NCI-H82 treated with DMSO at 0.1 percent for 48 hours (cell line): ENCODE measurements at regions not wholly inside any gene's neighbourhood (a gene's known extent, or its start where the extent isn't known, plus 50 kb on each side); places are given as distances from the start of the nearest gene placed in this dataset.
"Not testable (repeated sequence)": the region's sequence is repeated elsewhere in the genome, so short reads cannot be mapped to it uniquely, and the experiment has no call there.

Experiments
- DNase-seq: peaks from one replicate; lab custom pipeline; 2025; ENCODE audit not compliant: unreplicated experiment; lab: John Stamatoyannopoulos, UW

DNA sequence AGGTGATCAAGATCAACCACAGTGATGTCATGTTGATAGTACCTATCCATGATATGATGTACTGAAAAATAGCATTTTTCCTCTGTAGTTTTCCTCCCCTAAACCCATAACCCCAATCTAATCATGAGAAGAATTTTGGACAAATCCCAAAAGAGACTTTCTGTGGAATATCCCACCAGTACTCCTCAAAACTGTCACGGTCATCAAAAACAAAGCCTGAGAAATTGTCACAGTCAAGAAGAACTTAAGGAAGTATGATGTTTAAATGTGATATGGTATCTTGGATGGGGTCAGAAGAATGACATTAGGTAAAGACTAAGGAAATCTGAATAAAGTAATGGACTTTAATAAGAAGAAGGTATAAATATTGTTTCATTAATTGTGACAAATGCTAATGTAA is 248.8 kb downstream of the RMST start:
- DNase-seq, result no peak

DNA sequence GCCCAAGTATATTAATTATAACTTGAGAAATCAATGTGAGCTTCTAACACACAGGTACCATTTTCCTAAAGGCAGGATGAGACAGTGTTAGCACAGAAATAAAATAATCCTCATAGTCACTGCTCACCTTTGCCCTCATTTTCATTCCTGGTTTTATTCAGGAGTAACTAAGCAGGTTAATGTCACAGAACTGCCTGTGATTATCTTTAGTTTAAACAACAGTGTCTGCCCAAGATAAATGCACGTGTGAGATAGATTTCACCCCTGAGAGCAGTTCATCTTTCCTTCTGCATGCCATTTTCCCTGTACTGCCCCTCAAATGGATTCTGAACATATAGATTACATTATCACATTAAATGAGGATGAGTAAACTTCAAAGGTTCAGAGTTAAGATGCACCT is 250.7 kb downstream of the RMST start:
- no peak for DNase-seq

DNA sequence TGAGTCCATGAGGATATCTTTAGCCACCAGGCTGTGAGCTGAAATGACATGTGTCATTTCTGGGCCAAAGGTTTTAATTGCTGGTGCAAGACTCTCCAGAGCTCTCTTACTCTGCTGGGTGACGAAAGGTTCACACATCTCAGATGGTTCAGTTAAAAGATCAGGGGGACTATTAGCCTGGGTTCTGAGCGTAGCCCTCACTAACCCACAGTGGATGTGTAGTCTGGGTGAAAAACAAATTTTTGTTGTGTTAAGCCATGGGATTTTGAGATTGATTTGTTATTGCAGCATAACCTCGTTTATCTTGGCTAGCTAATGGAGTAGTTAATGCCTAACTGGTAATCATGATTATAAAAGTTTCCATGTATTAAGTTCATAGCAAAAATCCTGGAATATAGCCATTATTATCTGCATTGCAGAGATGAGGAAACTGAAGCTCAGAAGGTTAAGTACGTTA is 251.5 kb downstream of the RMST start:
- no peak for DNase-seq

DNA sequence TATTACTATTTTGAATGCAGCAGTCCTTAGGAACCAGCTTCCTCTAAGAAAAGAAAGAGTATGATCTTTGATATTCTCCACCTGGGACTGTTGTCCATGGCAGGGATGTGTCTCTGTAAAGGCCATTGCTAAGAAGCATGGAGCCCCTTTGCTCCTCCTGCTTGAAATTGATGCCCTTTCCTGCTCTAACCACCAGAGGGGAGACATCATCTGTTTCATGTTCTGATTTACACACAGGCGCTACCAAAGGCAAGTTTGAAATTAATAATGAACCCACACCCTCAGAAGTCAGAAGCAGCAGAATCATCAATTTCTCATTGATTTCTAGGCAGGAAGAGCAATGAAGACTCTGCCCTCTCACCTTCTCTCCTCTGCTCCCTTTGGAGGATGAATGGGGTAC is 253.8 kb downstream of the RMST start:
- DNase-seq, result no peak

DNA sequence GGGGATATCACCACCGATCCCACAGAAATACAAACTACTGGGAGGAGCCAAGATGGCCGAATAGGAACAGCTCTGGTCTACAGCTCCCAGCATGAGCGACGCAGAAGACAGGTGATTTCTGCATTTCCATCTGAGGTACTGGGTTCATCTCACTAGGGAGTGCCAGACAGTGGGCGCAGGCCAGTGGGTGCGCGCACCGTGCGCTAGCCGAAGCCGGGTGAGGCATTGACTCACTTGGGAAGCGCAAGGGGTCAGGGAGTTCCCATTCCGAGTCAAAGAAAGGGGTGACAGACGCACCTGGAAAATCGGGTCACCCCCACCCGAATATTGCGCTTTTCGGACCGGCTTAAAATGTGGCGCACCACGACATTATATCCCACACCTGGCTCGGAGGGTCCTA is 261.2 kb downstream of the RMST start:
- DNase-seq, result not testable (repeated sequence)

DNA sequence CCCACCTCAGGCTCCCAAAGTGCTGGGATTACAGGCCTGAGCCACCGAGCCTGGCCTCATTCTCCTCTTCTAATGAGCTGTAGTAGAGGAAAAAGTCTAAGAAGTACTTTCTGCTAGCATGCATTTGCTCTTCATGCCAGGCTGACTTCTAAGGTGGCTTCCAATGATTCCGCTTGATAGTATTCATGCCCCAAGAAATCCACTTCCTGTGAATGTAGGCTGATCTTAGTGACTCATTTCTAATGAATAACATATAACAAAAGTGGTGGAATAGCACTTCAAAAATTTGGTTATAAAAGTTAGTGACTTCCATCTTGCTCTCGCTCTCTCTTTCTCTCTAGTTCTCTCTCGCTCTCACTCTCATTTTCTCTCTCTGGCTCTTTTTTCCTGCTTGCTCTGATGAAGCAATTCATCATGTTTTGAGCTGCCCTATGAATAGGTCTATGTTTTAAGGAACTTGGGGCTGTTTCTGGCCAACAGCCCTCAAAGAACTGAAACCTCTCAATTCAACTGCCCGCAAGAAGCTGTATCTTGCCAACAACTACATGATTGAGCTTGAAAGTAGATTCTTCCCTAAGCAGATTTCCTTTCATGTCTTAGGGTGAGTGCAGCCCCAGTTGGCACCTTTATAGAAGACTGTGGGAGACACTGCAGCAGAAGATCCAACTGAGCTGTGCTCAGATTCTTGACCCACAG is 282.9 kb downstream of the RMST start:
- DNase-seq, result no peak

DNA sequence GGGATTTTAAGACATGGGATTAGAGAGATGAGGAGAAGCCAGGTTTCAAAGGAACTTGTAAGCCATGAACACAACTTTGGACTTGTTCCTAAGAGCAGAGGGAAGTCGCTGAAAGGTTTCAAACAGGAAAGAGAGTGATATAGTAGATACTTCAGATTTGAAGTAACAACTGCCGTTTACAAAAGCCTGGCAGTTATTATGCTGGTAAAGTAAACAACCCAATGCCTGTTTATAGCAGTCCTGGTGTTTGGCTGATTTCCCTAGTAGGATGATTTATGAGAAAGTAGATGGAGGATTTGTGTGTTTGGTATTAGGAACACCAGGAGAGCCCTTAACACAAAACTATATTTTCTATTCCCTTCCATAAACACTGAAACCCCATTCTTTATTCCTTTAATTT is 285.7 kb downstream of the RMST start:
- no peak for DNase-seq

DNA sequence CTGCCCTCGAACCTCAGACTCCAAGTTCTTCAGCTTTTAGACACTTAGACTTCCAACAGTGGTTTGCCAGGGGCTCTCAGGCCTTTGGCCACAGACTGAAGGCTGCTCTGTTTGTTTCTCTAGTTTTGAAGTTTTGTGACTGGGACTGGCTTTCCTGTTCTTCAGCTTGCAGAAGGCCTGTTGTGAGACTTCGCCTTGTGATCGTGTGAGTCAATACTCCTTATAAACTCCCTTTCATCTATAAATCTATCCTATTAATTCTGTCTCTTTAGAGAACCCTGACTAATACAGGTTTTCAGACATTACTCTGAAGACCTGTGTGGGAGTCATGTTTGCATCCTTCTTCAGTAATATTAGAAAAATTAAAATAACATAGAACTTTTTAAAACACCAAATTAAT is 289.1 kb downstream of the RMST start:
- no peak for DNase-seq

DNA sequence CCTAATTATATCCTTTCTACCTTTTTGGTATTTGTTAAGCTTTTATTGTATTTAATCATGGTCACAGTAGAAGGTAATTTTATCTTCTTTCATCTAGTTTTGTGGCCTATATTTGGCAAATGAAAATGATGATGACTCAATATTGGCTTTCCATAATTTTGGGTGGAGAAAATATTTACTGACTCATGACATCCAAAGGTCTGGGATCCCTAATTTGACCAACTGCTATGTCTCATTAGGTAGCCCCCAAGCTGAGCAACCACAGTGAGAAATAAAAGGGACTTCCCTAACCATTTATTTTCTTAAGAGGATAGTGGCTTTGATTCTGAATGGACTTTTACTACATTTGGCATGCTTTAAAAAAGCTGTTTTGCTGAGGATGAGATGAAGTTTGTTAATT is 289.5 kb downstream of the RMST start:
- no peak for DNase-seq

DNA sequence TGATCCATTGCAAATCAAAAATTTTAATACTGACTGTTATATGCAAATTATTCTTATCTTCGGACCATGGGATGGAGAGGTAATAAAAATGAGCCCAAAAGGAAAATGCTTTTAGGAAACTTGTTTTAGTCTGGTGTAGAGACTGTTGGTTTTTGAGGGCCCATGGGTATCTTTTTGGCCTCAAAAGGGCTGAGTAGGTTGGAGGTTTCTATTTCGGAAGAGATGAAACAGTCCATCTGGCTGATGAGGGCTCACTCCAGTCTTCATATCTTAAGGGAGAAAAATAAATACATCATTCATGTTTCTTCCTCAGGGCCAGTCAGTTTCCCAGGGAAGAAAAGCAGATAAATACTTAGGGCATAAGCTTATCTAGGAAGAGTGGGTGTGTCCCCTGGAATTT is 290.7 kb downstream of the RMST start:
- no peak for DNase-seq

DNA sequence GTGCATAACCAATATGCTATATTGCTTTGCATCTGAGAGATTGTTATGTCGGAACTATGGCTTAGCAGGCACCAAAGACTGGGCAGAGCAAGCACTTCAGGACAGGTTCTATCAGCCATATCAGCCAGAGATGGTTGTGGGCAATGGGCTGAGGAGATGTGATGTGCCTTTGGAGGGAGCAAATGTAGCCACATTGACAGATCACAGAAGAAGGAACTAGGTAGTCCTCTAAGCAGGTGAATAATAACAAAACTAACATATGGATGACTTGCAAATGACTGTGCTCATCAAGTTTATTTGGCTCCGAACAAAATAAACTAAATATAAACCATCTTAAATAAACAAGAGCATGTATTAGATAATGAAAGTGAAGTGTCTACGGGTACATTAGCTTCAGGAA is 291.7 kb downstream of the RMST start:
- DNase-seq, result no peak

DNA sequence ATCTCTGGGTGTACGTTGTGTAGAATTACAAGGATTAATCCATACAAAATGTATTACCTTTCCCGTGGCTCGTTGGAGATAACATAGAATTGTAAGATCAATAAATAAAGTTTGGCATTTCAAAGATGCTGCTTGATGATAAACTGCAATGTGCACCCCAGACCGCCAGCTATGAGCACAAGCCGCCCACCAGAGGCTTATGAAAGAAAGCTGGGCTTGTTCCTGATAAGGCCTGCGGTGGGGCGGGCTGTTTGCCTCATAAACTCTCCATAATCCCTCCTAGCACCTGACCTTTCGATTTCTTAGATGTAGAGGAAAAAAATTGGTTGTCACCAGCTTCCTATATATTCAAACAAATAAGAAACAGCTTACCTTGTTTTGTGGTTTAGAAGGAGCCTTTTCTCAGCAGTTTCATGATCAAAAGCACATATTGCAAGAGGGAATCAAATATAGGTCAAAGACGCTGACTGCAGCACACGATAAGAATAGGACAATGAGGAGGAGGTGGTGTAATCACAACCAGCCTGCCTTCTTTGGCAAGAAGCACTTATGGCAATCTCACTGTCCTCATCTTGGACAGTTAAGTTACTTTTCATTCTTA is 293.6 kb downstream of the RMST start:
- DNase-seq, result no peak

DNA sequence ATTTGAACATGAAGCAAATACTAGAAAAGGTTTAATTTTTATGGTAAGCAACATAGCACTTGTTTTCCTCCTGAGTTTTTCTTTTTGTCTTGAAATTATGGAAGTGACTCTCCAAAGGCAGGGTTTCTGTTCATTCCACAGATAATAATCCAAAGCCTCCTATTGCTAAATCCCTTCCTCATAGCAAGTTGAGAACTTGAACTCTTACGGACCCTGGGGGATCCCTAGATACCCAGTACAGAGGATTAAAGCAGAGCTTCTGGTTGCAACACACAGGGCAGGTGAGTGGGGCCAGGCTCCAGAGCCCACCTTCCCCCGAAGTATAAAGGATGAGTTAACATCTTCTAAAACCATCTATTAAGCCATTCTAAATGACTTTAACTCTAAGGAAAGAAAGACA is 294.1 kb downstream of the RMST start:
- DNase-seq, result no peak

DNA sequence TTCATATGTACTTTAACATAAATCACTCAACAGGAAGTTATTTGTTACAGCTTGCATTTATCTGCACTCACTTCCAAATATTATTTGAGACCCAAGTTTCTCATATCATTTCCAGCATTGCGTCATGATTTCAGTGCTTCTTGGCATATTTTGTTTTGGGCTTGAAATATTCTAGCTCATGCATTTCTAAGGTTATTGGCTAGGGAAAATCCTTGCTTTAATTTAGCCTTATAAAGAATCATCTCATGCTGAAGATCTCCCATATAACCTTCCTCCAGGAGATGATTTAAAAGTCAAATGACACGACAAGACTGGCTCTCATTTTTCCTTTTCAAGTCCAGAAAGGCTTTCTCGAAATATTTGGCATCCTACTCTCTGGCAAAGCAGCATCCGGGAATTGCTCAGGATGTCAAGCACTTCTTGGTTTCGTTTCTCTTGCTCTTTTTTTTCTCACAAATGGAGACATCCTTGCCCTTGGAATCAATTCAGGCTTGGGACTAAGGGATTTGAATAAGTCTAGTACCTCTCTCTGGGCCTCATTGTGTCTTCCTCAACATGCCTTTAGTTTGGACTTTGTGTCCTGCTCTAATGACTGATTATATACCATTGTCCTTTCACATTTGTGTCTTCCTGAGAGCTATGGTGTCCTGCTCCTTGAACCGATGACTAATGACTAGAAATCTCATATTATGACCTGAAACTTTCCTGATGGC is 295.0 kb downstream of the RMST start:
- no peak for DNase-seq

DNA sequence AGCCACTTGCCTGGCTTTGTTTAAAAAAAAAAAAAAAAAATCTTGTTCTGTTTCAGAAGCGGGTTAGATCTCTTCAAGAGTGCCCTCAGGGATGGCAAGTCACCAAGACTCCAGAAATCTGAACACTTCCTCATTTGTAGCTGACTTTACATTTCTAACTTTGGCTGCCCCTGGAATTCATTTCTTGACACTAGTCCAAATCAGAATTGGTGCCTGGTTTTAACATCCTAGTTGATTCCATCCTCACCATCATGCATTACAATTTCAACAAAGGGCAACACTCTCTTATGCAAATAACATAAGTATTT is 295.5 kb downstream of the RMST start:
- no peak for DNase-seq

DNA sequence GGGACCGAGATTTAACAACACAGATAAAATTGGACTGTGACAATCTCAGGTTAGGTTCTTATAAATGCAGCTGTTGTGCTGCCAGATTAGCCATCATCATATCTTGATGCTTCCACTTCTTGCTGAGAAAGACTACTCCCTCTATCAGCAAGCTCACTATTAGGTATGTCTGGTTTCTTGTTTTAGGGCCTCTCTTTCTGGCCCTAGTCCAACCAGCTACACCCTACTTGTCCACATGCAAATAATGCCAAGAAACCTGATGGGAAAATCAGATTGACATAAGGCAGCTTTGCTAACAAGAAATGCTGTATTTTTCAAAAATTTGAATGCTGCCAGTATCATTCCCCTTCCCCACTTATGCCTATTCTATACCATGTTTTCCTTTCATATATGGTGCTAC is 296.0 kb downstream of the RMST start:
- DNase-seq, result no peak

DNA sequence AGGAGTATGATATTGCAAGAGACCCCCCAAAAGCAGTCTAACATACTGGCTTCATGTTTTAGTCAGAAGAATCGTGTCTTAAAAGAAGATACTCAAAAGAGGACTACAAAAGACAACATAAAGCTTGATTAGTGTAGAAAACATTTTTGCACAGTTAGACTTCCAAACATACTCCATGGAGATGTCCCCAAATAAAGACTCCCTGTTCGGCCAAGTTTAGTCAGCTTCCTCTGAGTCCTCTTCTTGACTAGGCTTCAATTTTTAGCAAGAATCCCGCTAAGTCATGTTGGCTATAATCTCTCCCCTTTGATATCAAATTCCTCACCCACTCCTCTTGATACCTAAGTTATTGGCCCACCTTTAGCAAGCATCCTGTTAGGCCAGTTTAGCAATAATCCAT is 298.0 kb downstream of the RMST start:
- DNase-seq, result no peak

DNA sequence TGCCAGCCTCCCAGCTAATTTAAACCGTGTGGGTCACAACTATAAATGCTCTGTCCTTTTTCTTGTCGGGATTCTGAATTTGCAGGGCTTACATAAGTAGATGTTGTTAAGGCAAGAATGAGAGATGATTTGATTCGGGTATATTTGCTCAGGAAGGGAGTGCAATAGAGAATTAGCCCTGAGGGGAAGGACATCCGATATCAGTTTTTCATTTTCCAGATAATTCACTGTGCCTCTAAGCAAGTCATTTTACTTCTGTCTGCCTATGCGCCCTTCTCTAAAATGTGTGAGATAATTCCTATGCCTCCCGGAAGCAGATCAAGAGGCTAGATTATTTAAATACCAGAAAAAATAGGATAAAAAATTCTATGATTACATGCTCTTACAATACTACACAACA is 300.5 kb downstream of the RMST start:
- no peak for DNase-seq

DNA sequence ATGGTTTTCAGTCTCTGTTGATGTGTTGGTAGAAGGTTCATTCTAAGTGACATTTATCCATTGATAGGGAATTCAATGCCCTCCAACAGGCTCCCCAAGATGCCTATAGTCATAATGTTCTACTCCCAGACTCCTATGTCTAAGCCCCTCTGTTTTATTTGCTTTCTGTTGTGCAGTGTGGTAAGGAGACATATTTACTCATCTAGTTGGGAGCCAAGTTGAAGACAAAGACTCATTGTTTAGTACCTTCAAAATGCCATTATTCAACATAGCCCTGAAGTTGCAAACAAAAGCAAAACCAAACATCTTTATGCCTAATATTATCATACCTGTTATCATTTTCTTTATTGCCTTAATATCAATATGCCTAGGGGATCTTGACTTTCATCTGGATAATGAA is 302.1 kb downstream of the RMST start:
- no peak for DNase-seq

DNA sequence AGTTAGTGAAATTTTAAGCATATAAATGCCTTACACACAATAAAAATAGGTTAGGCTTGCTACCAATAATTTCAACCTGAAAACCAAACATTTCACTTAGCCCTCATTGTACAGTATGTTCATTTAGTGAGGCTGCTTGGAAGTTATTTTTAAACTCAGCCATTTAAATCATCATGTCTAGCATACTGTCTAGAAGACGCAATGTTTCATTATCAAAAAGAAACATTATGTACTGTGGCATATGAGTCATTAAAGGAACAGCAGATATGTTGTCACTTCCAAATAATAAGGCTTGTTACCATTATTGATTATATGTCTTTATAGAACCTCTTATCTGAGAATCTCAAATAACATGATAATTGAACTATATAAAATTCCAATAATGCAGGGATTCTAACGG is 304.7 kb downstream of the RMST start:
- no peak for DNase-seq

DNA sequence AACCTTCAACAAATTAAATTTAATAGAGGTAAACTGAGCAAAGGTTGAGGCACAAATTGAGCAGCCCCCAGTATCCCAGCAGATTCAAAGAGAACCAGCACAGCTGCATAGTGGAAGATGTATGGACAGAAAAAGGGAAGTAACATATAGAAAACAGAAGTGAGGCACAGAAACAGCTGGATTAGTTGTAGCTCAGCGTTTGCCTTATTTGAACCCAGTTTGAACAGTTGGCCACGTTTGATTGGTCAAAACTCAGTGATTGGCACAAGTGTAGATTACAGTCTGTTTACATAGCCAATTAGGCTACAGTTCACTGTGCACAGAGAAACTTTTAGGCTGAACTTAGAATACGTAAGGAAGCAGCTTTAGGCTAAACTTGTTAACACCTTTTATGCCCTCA is 315.5 kb downstream of the RMST start:
- no peak for DNase-seq

DNA sequence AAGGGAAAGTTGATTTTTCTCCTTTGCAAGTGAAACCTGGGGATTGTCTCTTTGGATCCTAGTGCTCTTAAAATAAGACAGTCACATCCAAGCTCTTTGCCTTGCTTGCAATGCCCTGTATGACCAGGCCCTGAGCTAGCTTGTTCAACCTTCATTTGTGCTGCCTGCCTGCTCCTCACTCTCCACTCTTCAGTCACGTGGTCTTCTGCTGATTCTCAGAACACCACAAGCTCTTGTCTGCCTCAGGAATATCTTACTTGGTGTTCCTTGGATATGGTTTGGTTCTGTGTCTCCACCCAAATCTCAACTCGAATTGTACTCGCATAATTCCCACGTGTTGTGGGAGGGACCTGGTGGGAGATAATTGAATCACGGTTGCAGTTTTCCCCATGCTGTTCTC is 318.7 kb downstream of the RMST start:
- DNase-seq, result no peak

DNA sequence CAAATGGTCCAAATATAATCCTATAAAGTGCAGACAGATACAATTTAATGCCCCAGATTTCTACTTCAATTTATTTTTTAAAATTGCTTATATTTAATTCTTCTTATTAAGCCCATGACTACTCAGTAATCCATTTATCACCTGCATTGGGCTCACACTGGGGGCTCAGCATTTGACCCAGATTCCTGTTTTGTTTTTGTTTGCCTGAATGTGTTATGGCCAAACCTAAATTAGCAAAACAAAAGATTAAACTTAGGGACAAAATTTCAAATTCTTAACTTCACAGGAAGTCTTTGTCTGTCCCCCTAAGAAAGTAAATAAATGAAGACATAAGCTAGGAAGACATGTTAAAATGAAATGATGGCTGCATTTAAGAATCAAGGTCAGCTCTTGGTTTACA is 322.3 kb downstream of the RMST start:
- DNase-seq, result no peak
